Osteocyte (in vitro differentiated cells): ENCODE measurements at regions not wholly inside any gene's neighbourhood (a gene's known extent, or its start where the extent isn't known, plus 50 kb on each side); places are given as distances from the start of the nearest gene placed in this dataset.
A peak's percentile ranks its signal among the peaks of the same experiment; 100 is the strongest.
"Not testable (repeated sequence)": the region's sequence is repeated elsewhere in the genome, so short reads cannot be mapped to it uniquely, and the experiment has no call there.

Experiments
- DNase-seq: peaks from one replicate; pipeline ENCODE4 v3.0.0; 2021; ENCODE audit warnings: mixed read lengths; ENCODE audit not compliant: unreplicated experiment; ENCODE audit errors: extremely low spot score
- H3K27ac Mint-ChIP-seq: one replicate; pipeline ENCODE4 v1.8.0; 2021; ENCODE audit warnings: mild to moderate bottlenecking, mixed read lengths; ENCODE audit not compliant: unreplicated experiment
- H3K27me3 Mint-ChIP-seq: one replicate; pipeline ENCODE4 v1.8.0; 2021; ENCODE audit warnings: mixed read lengths; ENCODE audit not compliant: unreplicated experiment
- H3K36me3 Mint-ChIP-seq: one replicate; pipeline ENCODE4 v1.8.0; 2021; ENCODE audit warnings: mixed read lengths; ENCODE audit not compliant: unreplicated experiment
- H3K4me1 Mint-ChIP-seq: one replicate; pipeline ENCODE4 v1.8.0; 2021; ENCODE audit warnings: mixed read lengths; ENCODE audit not compliant: unreplicated experiment
- H3K4me3 Mint-ChIP-seq: one replicate; pipeline ENCODE4 v1.8.0; 2021; ENCODE audit warnings: mild to moderate bottlenecking, moderate library complexity, mixed read lengths; ENCODE audit not compliant: unreplicated experiment
- H3K9me3 Mint-ChIP-seq: one replicate; pipeline ENCODE4 v1.8.0; 2021; ENCODE audit warnings: mixed read lengths; ENCODE audit not compliant: unreplicated experiment
- CTCF ChIP-seq: fragments of 200-600 bp; sonication (generic); IDR thresholded peaks from 2 replicates; pipeline ENCODE4 v1.5.0; 2021; ENCODE audit warnings: antibody characterized with exemption, mild to moderate bottlenecking, moderate library complexity

GRCh38 chr6:56790414-56790813, 147.7 kb upstream of the DST start:
- Mint-ChIP-seq H3K4me1 (peaks cover 33% of the 10 kb centered on the region), H3K9me3 (no peaks in the 10 kb centered on the region), H3K4me3 (no peak overlapping the region), H3K27me3 (no peaks in the 10 kb centered on the region), H3K36me3 (peaks cover 13% of the 10 kb centered on the region), H3K27ac (no peak overlapping the region)
- TF ChIP-seq CTCF: no peak
- DNase-seq: no peak

GRCh38 chr6:56789879-56790278, 147.2 kb upstream of the DST start:
- no peak for DNase-seq
- Mint-ChIP-seq H3K27ac (peak overlapping the region; percentile 11), H3K4me1 (peaks cover 28% of the 10 kb centered on the region), H3K36me3 (peaks cover 13% of the 10 kb centered on the region), H3K27me3 (no peaks in the 10 kb centered on the region), H3K9me3 (no peaks in the 10 kb centered on the region), H3K4me3 (no peak overlapping the region)
- no peak for TF ChIP-seq CTCF

- no peak for DNase-seq
- Mint-ChIP-seq H3K9me3 (no peaks in the 10 kb centered on the region), H3K4me1 (peaks cover 23% of the 10 kb centered on the region), H3K36me3 (peaks cover 15% of the 10 kb centered on the region), H3K27me3 (no peaks in the 10 kb centered on the region), H3K27ac (no peak overlapping the region), H3K4me3 (no peak overlapping the region)
- TF ChIP-seq CTCF: no peak
Measured at GRCh38 chr6:56789342-56789741, 146.7 kb upstream of the DST start.

GRCh38 chr6:56787209-56787608, 144.5 kb upstream of the DST start:
- peaks cover 13% of the 10 kb centered on the region for H3K4me1 Mint-ChIP-seq
- no peak for DNase-seq
- no peak overlapping the region for H3K27ac Mint-ChIP-seq
- no peaks in the 10 kb centered on the region for H3K9me3 Mint-ChIP-seq
- H3K4me3 Mint-ChIP-seq: no peak overlapping the region
- H3K36me3 Mint-ChIP-seq: peaks cover 15% of the 10 kb centered on the region
- no peak for TF ChIP-seq CTCF
- H3K27me3 Mint-ChIP-seq: no peaks in the 10 kb centered on the region

- H3K36me3 Mint-ChIP-seq: peaks cover 15% of the 10 kb centered on the region
- DNase-seq: no peak
- no peak overlapping the region for H3K4me3 Mint-ChIP-seq
- TF ChIP-seq CTCF: no peak
- H3K27ac Mint-ChIP-seq: no peak overlapping the region
- no peaks in the 10 kb centered on the region for H3K9me3 Mint-ChIP-seq
- no peaks in the 10 kb centered on the region for H3K27me3 Mint-ChIP-seq
- peaks cover 13% of the 10 kb centered on the region for H3K4me1 Mint-ChIP-seq
Measured at GRCh38 chr6:56786256-56786655, 143.6 kb upstream of the DST start.

GRCh38 chr6:56785536-56785935, 142.8 kb upstream of the DST start:
- H3K27me3 Mint-ChIP-seq, DNase-seq, H3K9me3 Mint-ChIP-seq, H3K27ac Mint-ChIP-seq: not testable (repeated sequence)
- Mint-ChIP-seq H3K4me1 (peaks cover 11% of the 10 kb centered on the region), H3K4me3 (peak overlapping the region; percentile 59), H3K36me3 (peaks cover 13% of the 10 kb centered on the region)

GRCh38 chr6:56780109-56780508, 137.4 kb upstream of the DST start:
- H3K4me3 Mint-ChIP-seq, H3K27me3 Mint-ChIP-seq, H3K9me3 Mint-ChIP-seq, DNase-seq, H3K27ac Mint-ChIP-seq, H3K36me3 Mint-ChIP-seq, H3K4me1 Mint-ChIP-seq: not testable (repeated sequence)

GRCh38 chr6:56778503-56778902, 135.8 kb upstream of the DST start:
- not testable (repeated sequence) for H3K36me3 Mint-ChIP-seq, H3K9me3 Mint-ChIP-seq, H3K27ac Mint-ChIP-seq, H3K4me1 Mint-ChIP-seq, DNase-seq, H3K27me3 Mint-ChIP-seq, H3K4me3 Mint-ChIP-seq
